WTC11 (cell line): ENCODE measurements at regions not wholly inside any gene's neighbourhood (a gene's known extent, or its start where the extent isn't known, plus 50 kb on each side); places are given as distances from the start of the nearest gene placed in this dataset.

Experiments
- ATAC-seq: fragments of 200-7000 bp; cut with Tn5 transposase; 2 replicates; pipeline ENCODE4 v1.10.0; 2021; ENCODE audit warnings: mild to moderate bottlenecking, moderate library complexity
- CTCF ChIA-PET: fragments of 300-600 bp; sonication (Branson Sonifier 250); formaldehyde crosslinking; loops from one replicate; lab custom pipeline; 2021; ENCODE audit warnings: antibody characterized with exemption; lab: Charles Lee
- POLR2A ChIA-PET: fragments of 350-600 bp; sonication (Branson Sonifier 250); formaldehyde crosslinking; loops from one replicate; lab custom pipeline; 2021; ENCODE audit warnings: antibody characterized with exemption; lab: Charles Lee
- DNase-seq: peaks from one replicate; pipeline ENCODE4 v3.0.0; 2021; ENCODE audit warnings: low spot score
- H3K27ac Mint-ChIP-seq: 2 replicates; pipeline ENCODE4 v1.8.0; 2021; ENCODE audit warnings: mixed read lengths
- H3K27me3 Mint-ChIP-seq: 2 replicates; pipeline ENCODE4 v1.8.0; 2021; ENCODE audit warnings: low read depth, mild to moderate bottlenecking, moderate library complexity, mixed read lengths
- H3K36me3 Mint-ChIP-seq: 2 replicates; pipeline ENCODE4 v1.8.0; 2021; ENCODE audit warnings: mixed read lengths
- H3K4me1 Mint-ChIP-seq: 2 replicates; pipeline ENCODE4 v1.8.0; 2022; ENCODE audit warnings: mixed read lengths
- H3K4me3 Mint-ChIP-seq: 2 replicates; pipeline ENCODE4 v1.8.0; 2021; ENCODE audit warnings: mild to moderate bottlenecking, moderate library complexity, mixed read lengths
- H3K9me3 Mint-ChIP-seq: 2 replicates; pipeline ENCODE4 v1.8.0; 2021; ENCODE audit warnings: mixed read lengths
- AFF4 ChIP-seq: sonication (generic); formaldehyde crosslinking; IDR thresholded peaks from 2 replicates; pipeline ENCODE4 v1.8.1; 2023; ENCODE audit warnings: mild to moderate bottlenecking, missing genetic modification reagents, borderline replicate concordance
- AR ChIP-seq: fragments of 250-450 bp; sonication (Bioruptor Pico); IDR thresholded peaks from 2 replicates; pipeline ENCODE4 v1.9.0; 2021; ENCODE audit warnings: mild to moderate bottlenecking
- E2F5 ChIP-seq: sonication (generic); formaldehyde crosslinking; IDR thresholded peaks from 2 replicates; pipeline ENCODE4 v1.8.1; 2022; ENCODE audit warnings: mild to moderate bottlenecking, moderate library complexity, missing genetic modification reagents
- IRF1 ChIP-seq: sonication (generic); formaldehyde crosslinking; IDR thresholded peaks from 2 replicates; pipeline ENCODE4 v1.8.0; 2023; ENCODE audit warnings: missing genetic modification reagents
- JAZF1 ChIP-seq: fragments of 250-450 bp; sonication (Bioruptor Pico); IDR thresholded peaks from 2 replicates; pipeline ENCODE4 v1.9.0; 2021; ENCODE audit warnings: moderate library complexity, mild to moderate bottlenecking, inconsistent platforms
- MLX ChIP-seq: sonication (generic); formaldehyde crosslinking; IDR thresholded peaks from 2 replicates; pipeline ENCODE4 v1.8.1; 2023; ENCODE audit warnings: mild to moderate bottlenecking, missing genetic modification reagents, moderate library complexity
- MYBL2 ChIP-seq: sonication (generic); formaldehyde crosslinking; IDR thresholded peaks from 2 replicates; pipeline ENCODE4 v1.8.1; 2023; ENCODE audit warnings: mild to moderate bottlenecking, moderate library complexity, missing genetic modification reagents
- OVOL2 ChIP-seq: fragments of 250-450 bp; sonication (Bioruptor Pico); IDR thresholded peaks from 2 replicates; pipeline ENCODE4 v1.9.0; 2021; ENCODE audit warnings: mild to moderate bottlenecking, borderline replicate concordance
- SMAD4 ChIP-seq: sonication (generic); formaldehyde crosslinking; IDR thresholded peaks from 2 replicates; pipeline ENCODE4 v1.8.0; 2022; ENCODE audit warnings: mild to moderate bottlenecking, missing genetic modification reagents
- SOX15 ChIP-seq: fragments of 250-450 bp; sonication (Bioruptor Pico); IDR thresholded peaks from 2 replicates; pipeline ENCODE4 v1.9.0; 2021; ENCODE audit warnings: mild to moderate bottlenecking
- STAT6 ChIP-seq: sonication (generic); formaldehyde crosslinking; conservative IDR thresholded peaks from 2 replicates; pipeline ENCODE4 v1.8.1; 2023; ENCODE audit warnings: mild to moderate bottlenecking, low read depth, missing genetic modification reagents, moderate library complexity
- TP53 ChIP-seq: sonication (generic); formaldehyde crosslinking; IDR thresholded peaks from 2 replicates; pipeline ENCODE4 v1.8.1; 2023; ENCODE audit warnings: mild to moderate bottlenecking, missing genetic modification reagents
- ZNF263 ChIP-seq: sonication (generic); formaldehyde crosslinking; IDR thresholded peaks from 2 replicates; pipeline ENCODE4 v1.8.1; 2022; ENCODE audit warnings: low read depth, mild to moderate bottlenecking, moderate library complexity, missing genetic modification reagents

- TF ChIP-seq JAZF1 (CRISPR knock-in tag) (no peak), ZNF263 (CRISPR knock-in tag) (no peak), IRF1 (CRISPR knock-in tag) (no peak), TP53 (no peak), AR (CRISPR knock-in tag) (no peak), MYBL2 (CRISPR knock-in tag) (no peak), AFF4 (CRISPR knock-in tag) (no peak), E2F5 (no peak), MLX (no peak), OVOL2 (CRISPR knock-in tag) (no peak), SOX15 (CRISPR knock-in tag) (no peak), STAT6 (no peak), SMAD4 (no peak)
These were observed 379.3 kb upstream of the TENM3 start (continued) for GRCh38 chr4:181863856-181864255.

GRCh38 chr4:181870326-181870725 lies 372.9 kb upstream of the TENM3 start:
- Mint-ChIP-seq H3K4me1 (peaks cover 8% of the 10 kb centered on the region), H3K4me3 (no peak overlapping the region)
- no peak for ATAC-seq
- no peak for DNase-seq
- TF ChIP-seq JAZF1 (CRISPR knock-in tag), result no peak
- TF ChIP-seq, all 79 proteins: peak for 0
- CTCF ChIA-PET, result no interaction called here
- Mint-ChIP-seq H3K36me3 (no peaks in the 10 kb centered on the region), H3K27me3 (no peaks in the 10 kb centered on the region), H3K27ac (no peak overlapping the region), H3K9me3 (no peaks in the 10 kb centered on the region)
- POLR2A ChIA-PET, result no interaction called here
